PFSK-1 (cell line): ENCODE measurements at regions not wholly inside any gene's neighbourhood (a gene's known extent, or its start where the extent isn't known, plus 50 kb on each side); places are given as distances from the start of the nearest gene placed in this dataset.

Experiments used
- TAF1 ChIP-seq: IDR thresholded peaks from 2 replicates; pipeline ENCODE4 v1.6.1; 2012; ENCODE audit warnings: low read length, control low read depth, borderline replicate concordance; ENCODE audit not compliant: insufficient read depth
- TF ChIP-seq, protein P1 (sequence below), 2 experiments: IDR thresholded peaks; 2 replicates each; pipeline versions ENCODE4 v1.6.1 to v1.8.0; 2011 to 2012; ENCODE audit warnings: low read depth in 2 of 2, low read length in 2 of 2, control low read depth in 1 of 2, inconsistent platforms in 1 of 2, mild to moderate bottlenecking in 1 of 2, moderate library complexity in 1 of 2; ENCODE audit not compliant: insufficient read depth in 1 of 2

DNA sequence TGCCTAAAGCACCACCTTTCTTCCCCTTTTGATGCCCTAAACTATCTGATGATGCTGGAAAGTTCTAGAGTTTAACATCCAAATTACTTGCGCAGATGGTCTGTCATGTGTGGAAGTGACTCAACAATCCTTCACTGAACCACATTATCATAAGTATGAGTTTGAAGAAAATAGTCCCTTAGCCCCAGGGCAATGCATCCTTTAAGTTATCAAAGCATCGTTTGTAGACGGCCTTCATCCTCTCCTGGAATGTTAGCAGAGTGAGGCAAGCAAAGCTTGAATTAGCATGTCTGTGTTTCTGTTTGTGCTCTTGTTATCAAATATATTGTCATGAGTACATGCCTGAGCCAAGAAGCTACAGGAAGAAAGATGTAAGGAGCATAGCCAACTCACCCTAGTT, 570.9 kb downstream of the MID1IP1 start:
- TF ChIP-seq TAF1 = no peak
- TF ChIP-seq, protein P1, sequence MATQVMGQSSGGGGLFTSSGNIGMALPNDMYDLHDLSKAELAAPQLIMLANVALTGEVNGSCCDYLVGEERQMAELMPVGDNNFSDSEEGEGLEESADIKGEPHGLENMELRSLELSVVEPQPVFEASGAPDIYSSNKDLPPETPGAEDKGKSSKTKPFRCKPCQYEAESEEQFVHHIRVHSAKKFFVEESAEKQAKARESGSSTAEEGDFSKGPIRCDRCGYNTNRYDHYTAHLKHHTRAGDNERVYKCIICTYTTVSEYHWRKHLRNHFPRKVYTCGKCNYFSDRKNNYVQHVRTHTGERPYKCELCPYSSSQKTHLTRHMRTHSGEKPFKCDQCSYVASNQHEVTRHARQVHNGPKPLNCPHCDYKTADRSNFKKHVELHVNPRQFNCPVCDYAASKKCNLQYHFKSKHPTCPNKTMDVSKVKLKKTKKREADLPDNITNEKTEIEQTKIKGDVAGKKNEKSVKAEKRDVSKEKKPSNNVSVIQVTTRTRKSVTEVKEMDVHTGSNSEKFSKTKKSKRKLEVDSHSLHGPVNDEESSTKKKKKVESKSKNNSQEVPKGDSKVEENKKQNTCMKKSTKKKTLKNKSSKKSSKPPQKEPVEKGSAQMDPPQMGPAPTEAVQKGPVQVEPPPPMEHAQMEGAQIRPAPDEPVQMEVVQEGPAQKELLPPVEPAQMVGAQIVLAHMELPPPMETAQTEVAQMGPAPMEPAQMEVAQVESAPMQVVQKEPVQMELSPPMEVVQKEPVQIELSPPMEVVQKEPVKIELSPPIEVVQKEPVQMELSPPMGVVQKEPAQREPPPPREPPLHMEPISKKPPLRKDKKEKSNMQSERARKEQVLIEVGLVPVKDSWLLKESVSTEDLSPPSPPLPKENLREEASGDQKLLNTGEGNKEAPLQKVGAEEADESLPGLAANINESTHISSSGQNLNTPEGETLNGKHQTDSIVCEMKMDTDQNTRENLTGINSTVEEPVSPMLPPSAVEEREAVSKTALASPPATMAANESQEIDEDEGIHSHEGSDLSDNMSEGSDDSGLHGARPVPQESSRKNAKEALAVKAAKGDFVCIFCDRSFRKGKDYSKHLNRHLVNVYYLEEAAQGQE (IDR thresholded peaks at IDR 0.05; ENCODE audit: insufficient read depth in 1 of 2, low read depth in 2 of 2, low read length in 2 of 2) = no peak
